DMS 273 (cell line): ENCODE measurements at regions not wholly inside any gene's neighbourhood (a gene's known extent, or its start where the extent isn't known, plus 50 kb on each side); places are given as distances from the start of the nearest gene placed in this dataset.
"Not testable (repeated sequence)": the region's sequence is repeated elsewhere in the genome, so short reads cannot be mapped to it uniquely, and the experiment has no call there.

Experiments
- DNase-seq: peaks from one replicate; lab custom pipeline; 2025; ENCODE audit not compliant: unreplicated experiment; lab: John Stamatoyannopoulos, UW

DNA sequence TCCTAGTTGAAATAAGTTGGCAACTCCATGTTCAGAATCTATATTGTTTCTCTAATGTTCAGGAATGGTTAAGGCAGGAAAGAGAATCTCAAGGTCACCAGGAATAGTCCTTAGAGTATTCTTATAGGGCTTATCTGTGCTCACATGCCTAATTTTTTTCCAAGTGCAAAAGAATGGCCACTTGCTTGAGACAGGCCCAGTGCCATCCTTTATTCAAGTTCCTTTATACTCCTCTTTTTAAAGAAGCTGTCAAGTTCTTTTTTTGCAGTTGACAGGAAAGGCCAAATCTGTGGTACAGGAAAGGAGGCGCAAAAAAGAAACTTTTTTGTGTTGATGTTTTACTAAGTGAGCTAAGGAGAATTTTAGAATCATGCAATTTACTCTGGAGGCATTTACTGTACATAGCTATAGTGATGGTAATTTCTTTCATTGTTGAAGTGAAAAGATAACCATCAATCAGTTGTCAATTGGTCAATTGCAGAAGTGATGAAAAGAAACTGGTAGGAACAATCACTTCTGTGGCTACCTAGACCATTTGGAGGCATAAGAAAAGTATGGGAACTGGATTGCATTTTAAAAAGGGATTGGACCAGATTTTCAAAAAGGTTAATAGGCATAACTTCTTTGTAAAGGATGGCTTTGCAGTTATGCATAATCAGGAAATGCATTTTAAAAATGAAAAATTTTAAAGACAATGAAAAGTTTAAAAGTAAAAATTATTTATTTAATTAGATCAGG, 102.5 kb upstream of the SOX2 start:
- no peak for DNase-seq

- no peak for DNase-seq
Observed at GRCh38 chr3:181604267-181604666, 107.5 kb upstream of the SOX2 start.

DNA sequence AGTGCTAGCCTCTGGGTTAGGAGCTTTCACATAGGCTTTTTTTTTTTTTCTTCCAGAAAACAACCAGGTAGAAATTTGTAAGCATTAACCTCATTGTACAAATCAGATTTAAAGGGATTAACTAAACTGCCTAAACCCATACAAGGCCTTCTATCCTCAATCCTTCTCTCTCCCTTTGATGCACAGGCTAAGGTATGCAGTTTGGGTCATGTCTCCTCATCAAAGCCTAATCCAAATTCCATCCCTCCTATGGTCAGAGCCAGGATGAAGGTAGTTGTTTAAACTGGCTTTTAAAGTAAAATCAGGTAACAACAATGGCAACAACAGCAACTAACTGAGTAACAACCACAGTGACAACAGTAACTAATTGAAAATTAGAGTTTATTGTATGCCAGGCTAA, 115.6 kb upstream of the SOX2 start:
- DNase-seq, result no peak

DNA sequence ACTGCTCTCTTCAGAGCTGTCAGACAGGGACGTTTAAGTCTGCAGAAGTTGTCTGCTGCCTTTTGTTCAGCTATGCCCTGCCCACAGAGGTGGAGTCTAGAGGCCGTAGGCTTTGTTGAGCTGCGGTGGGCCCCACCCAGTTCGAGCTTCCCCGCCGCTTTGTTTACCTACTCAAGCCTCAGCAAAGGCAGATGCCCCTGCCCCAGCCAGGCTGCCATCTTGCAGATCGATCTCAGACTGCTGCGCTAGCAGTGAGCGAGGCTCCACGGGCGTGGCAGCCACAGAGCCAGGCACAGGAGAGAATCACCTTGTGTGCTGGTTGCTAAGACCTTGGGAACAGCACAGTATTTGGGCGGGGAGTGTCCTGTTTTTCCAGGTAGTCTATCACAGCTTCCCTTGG, 120.8 kb upstream of the SOX2 start:
- not testable (repeated sequence) for DNase-seq

GRCh38 chr3:181582619-181583018, 129.1 kb upstream of the SOX2 start:
- DNase-seq, result no peak

DNA sequence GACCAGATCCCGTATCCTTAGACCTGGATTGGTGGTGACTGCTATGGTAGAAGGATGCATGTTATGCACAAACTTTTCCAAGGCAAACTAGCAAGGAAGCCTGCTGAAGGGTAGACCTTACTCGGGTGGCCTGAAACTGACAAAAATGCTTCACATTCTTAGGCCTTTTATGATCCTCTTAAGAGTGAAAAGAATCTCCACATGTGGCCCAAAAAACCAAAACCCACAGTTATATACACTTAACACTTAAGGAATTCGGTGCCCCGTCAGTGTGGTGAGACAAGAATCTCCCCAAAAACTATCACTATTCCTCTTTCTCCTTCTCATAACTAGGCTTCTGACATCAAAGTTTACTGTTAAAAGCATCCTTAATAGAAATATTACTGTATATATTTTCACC, 130.1 kb upstream of the SOX2 start:
- no peak for DNase-seq

- DNase-seq, result no peak
Observed at GRCh38 chr3:181578743-181579142, 133.0 kb upstream of the SOX2 start.

- no peak for DNase-seq
Observed at GRCh38 chr3:181572432-181572831, 139.3 kb upstream of the SOX2 start.

DNA sequence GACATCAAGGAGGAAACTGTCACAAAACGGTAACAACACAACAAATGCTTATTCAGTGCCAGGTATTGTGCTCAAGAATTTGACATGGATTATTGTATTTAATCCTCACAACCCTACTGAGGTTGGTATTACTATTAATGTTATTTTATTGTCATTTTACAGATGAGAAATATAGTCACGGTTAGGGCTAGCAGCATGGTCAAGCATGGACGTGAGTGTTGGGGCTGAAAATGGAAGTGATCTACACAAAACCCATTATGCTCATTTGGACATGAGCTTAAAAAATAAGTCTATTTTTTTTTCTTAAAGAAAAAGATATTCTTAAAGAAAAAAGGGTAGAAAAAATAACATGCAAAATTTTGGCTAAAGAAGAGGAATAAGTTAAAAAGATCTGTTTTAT, 141.3 kb upstream of the SOX2 start:
- no peak for DNase-seq

GRCh38 chr3:181569356-181569940, 142.3 kb upstream of the SOX2 start:
- DNase-seq, result no peak

GRCh38 chr3:181568693-181569092, 143.0 kb upstream of the SOX2 start:
- no peak for DNase-seq

DNA sequence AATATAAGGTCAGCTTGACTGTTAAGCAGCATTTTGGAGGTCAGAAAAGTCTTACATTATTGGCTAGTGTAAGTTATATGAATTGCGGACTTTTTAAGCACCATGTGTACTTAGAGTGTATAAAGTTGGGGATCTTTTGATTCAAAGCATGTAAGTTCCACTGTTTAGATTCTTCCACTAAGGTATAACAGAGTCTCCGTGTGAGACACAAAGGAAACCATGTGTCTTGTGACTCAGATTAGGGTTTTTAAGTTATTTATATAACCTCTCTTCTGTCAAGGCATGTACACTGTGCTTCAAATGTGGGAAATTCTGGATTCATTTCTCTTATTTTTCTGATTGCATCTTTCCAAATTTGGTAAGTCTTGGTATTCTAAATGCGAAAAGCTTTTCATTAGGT, 143.5 kb upstream of the SOX2 start:
- no peak for DNase-seq

DNA sequence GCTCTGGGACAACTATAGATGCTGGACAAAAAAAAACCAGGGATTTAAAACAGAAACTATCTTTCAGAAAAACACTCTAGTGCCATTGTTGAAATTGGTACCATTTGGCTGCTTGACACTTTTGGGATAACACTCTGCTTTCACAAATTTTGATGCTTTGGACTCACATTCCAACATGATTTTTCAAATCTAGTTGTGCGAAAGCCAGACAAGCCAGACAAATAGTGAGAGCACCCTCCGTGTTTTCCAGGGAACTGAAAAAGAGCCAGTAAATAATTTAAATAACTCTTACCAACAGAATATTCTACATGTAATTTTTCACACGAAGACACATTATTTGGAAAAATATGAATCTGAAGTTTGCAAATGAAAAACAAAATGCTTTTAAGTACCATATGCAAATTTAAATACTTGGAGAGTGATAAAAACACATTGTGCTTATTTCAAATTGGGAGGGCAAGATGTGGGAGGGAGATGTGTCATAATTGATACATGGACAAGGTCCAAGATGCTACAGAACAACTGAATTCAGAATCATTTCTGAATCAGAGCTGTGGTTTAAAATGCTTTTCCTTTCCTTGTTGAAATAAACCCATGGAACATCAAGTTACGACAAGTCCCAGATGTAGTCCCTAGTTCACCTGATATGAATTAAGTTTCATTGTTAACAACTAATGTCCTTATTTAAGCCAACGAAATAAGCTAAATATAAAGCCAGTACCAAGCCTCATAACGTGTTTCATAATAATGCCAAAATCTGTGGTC, 144.2 kb upstream of the SOX2 start:
- no peak for DNase-seq

GRCh38 chr3:181565416-181565815, 146.3 kb upstream of the SOX2 start:
- DNase-seq, result no peak

GRCh38 chr3:181564222-181564621, 147.5 kb upstream of the SOX2 start:
- no peak for DNase-seq

- no peak for DNase-seq
Observed at GRCh38 chr3:181561139-181562031, 150.3 kb upstream of the SOX2 start.

DNA sequence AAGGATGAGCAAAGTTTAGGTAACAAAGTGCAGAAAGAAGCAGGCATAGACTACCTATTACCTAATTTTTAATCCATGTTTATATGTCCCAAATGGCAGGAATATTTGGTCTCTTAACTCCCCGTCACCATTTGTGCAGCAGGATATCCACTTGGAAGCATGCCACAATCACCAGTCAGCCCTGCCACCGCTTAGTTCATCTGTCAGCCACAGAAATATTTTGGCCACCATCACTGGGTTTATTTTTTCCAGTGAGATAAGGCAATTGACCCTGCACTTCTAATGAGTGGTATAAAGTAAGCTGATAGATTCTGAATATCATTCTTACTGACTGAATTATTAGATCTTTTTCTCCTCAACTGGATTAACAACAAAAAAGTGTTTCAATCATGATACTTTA, 152.9 kb upstream of the SOX2 start:
- DNase-seq, result peak; percentile 9

GRCh38 chr3:181555681-181556080, 156.0 kb upstream of the SOX2 start:
- DNase-seq, result peak; percentile 17

GRCh38 chr3:181554233-181554765, 157.4 kb upstream of the SOX2 start:
- DNase-seq, result no peak

DNA sequence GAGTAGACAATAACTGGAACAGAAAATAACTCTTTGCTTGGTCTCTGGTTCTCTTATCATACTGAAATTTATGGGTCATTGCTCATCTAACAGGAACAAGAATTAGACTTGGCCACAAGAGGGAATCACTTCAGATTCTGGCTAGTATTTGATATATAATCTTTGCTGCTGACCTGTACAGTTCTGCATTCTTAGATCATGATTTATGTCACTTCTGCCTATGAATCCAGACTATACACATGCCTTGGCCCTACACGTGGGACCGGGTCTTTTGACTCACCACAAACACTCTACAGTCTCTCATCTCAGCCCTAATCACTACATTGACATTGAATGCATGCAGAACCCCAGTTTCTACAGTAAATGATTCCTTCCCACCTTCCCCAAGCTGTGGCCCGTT, 162.5 kb upstream of the SOX2 start:
- no peak for DNase-seq

DNA sequence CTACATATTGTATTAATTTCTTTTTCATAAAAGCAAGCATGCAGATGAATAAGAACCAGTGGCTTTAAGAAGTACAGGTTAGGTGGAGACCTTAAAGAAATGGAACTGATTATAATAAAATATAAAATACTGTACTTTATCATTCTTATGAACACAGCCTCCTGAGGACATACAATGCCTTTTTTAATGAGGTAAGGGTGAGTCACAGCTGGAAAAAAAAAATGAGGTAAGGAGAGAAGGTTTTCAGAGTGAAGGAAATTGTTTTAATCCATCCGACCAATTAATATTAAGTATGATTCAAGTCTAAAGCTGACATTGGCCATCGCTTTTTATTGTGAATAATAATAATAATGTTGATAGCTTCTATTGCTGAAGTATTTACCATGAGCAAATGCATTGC, 170.3 kb upstream of the SOX2 start:
- DNase-seq, result no peak
